Right renal pelvis (tissue), 4 donors: ENCODE measurements at regions not wholly inside any gene's neighbourhood (a gene's known extent, or its start where the extent isn't known, plus 50 kb on each side); places are given as distances from the start of the nearest gene placed in this dataset.

ENCODE experiments used
- DNase-seq, 4 donors: peaks; one replicate each; pipeline ENCODE4 v3.0.0-alpha.2; 2013; ENCODE audit warnings: low read depth in 4 of 4, low spot score in 3 of 4, missing footprints in 1 of 4

- no peak for DNase-seq
Observed at GRCh38 chr10:58995058-58995596, 181.3 kb upstream of the PHYHIPL start.

GRCh38 chr10:58996063-58996462, 180.4 kb upstream of the PHYHIPL start:
- DNase-seq: no peak

DNA sequence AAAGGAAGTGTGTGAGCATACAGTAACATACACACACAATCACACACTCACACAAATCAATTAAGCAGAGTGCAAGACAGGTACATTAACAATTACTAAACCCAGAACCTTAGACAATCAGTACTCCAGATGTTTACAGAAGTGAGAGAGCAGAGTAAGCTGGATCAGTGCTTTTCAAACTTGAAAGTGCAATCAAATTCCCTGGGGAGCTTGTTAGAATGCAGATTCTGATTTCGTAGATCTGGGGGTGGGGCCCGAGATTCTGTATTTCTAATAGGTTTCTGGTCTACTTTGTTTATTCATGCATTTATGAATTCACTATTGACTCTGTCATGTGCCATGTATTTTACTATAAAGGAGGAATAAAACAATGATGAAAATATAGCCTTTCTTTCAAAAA, 179.6 kb upstream of the PHYHIPL start:
- DNase-seq: no peak

DNA sequence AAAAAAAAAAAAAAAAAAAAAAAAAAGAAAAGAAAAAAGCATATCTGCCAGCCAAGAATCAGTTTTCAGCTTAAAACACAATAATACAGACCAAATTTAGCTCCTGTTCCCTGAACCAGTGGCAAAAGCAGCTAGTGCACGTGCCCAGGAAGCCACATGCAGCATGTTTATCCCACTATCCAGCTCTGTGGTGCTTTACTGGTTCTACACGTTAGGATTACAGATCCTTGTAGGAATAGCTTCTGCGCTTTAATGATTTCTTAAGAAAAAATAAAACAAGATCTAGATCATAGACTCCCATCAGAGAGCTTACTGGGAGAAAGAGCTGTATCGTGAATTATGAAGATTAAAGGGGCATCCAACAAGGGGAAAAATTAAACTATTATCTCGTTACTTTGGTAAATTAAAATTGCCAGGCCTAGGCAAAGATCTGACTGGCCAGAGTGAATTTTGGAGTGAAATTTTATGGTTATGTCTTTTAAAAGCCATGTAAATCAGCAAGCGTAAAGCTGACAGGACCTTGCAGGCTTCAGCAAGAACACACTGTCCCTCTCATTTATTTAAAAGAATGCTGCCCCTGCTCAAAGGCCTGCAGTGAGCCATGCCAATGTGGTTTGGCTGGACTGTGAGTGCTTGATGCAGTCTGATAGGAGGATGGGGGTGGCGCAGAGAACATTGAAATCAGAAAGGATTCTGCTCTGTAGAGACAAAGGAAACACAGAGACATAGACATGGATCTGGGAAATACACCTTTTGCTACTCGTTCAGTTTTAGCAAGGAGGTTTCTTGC, 177.3 kb upstream of the PHYHIPL start:
- no peak for DNase-seq

DNA sequence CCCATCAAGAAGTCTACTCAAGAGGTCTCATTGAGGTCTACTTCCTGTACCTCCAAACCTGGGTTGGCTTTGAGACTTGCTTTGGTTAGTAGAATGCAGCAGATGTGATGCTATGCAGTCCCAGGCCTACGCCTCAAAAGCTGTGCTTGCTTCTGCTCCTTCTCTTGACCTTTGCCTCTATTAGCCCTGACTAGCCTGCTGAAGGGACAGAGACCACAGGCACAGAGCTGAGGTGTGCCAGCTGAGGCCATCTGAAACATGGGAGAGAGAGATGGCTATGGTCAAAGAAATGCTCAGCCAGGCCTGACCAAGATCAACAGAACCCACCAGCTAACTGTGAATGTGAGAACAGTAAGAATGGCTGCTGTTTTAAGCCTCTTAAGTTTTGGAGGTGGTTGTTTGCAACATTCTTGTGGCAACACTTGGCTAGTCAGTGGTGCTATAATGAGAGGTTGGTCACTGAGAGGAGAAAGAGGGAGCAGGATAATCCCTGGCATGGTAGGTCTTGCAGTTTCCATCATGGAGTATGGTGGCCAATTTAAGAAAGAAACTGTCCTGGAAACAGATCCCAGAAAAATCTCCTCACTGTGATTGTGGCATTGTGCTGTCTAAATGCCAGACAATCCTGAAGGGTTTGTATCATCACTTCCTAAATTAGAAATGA, 176.1 kb upstream of the PHYHIPL start:
- no peak for DNase-seq

- no peak for DNase-seq
Observed at GRCh38 chr10:59002011-59002410, 174.4 kb upstream of the PHYHIPL start.

DNA sequence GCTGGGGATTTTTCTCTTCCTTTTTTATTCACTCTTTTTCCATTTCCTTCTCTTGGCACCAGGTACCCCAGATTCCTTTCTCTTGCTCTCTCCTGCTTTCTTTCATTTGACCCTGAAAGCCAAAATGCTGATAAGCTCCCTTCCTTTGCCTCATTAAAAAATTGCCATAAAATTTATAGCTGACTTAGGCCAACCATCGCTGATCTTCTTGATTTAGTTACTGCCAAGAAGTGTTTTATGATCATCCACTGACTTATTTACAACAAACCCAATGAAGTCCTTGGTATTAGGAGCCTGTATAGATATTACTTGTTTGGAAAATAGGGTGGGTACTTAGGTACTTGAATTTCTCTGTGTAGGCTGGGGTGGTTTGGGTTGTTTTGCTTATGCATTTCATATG, 173.2 kb upstream of the PHYHIPL start:
- DNase-seq: no peak

GRCh38 chr10:59004392-59004791, 172.1 kb upstream of the PHYHIPL start:
- no peak for DNase-seq

- peak in 1 of 4 donors; percentile 5 for DNase-seq
Observed at GRCh38 chr10:59006511-59007306, 169.7 kb upstream of the PHYHIPL start.

DNA sequence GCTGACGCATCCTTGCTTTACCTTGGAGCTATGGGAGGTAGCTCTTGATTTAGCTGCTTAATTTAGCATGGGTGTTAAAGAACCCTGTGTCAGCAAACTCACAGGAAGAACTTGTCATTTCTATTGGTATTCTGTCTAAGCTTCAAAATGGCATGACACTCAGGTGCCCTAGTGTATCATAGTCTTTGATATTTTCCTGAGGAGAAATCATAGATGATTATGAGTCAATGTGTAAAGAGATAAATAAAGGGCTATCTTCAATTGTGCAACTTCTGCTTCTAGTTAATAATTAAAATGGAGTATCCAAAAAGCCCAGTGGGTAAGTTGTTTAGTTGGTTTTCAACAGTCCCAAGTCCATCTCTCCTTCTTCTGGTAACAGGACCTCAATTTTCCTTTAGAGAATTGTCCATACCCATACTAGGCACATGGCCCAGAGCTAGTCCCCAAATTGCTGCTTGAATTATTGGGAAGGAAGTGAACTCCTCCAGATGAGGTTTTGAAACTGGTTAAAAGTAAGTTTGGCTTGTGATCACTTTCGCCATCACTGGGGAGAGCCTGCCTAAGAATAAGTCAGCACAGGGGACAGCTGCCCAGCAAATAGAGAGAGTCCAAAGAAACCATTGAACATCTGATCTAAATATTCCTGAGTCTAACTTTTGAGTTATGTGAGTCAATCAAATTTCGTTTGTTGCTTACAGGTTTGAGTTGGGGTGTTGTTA, 169.0 kb upstream of the PHYHIPL start:
- DNase-seq: no peak

DNA sequence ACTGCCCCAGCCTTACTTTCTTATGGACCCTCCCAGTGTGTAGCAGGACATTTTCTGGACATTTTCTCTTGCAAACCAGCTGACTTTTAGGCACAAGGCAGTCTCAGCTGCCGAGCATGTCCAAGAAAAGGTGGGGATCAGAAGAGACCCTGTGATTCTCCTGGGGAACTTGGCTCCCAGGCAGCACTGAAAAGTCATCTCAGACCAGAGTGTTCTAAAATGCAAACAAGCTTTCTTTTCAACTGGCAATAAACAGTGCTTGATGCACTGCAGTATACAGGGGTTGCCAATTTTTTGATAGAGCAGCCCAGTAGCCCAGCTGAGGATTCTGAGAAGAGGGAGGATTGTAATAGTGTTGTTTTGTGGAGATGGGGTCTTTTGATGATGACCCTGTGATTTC, 168.0 kb upstream of the PHYHIPL start:
- no peak for DNase-seq

DNA sequence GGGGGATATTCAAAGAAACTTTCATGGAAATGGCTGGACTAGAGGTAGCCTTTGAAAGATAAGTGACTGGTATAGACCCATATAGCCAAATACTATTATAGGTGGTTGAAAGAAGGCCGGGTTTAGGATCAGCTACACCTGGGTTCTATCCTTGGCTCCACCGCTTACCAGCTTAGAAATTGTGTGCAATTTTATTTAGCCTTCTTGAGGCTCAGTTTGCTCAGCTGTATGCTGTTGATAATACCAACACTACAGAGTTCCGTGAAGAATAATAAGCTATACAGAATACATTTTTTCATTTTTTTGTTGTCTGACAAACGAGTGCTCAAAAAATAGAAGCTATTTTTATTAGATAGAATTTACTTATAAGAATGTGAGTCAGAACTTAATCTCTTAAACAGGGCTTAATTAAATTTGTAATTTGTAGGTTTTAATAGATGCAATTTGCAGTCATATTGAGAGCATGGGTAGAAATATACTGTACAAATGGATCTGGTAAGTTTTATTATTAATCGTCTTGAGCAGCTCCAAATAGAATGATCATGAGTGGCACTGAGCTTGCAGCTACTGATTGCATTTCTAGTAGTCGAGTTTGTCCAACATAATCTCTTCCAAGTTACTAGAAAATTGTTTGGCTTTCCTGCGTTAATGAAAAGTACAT, 164.3 kb upstream of the PHYHIPL start:
- no peak for DNase-seq

- no peak for DNase-seq
Observed at GRCh38 chr10:59012839-59013238, 163.6 kb upstream of the PHYHIPL start.

DNA sequence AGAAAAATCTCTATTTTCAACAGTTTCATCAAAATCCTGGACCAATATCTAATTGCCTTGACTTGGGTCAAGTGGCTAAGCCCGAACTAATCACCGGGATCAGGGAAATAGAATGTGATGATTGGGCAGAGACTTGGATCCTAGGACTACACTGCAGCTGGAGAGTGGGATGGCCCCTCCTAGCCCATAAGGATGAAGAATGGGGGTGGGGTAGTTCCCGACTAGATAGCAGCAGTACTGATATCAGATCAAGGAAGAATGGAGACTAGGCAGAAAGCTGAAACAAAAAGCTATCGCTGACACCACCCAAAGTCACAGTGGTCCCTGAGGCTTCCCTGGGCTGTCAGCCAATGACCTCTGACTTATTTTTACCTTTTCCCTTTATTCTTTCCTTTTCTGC, 160.4 kb upstream of the PHYHIPL start:
- no peak for DNase-seq

DNA sequence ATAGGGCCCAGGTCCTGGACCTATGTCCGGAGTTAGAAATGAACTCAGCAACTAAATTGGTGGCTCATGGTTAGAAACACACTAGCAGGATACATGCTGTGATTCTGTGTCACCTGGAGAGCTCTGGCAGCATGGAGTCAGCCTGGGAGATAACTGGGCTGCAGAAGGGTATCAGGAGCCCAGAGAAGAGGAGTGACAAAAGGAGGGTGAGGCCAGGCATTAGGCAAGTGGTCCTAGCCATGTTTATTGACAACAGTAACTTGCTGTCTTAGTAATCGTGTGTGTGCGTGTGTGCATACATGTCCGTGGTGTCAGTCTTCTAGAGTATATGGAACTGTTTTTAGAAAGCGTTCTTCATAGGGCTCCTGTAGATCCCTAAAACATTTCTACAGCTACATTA, 157.5 kb upstream of the PHYHIPL start:
- DNase-seq: no peak

DNA sequence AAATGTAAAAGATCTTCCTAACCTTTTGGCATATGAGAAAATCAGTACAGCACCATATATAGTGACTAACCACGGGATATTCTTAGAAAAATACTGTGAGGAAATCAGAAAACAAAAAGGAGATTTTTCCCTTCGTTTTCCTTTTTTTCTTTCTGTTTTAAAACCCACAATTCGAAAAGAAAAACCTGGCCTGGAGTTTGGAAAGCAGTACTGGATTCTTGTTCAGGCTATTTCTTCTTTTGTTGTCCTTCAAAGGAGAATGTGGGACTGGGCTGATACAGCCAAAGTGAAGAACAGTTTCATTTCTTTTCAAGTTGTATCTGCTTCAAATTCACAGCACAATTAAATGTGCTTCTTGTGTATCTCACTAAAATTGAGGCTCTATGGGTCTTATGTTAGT, 156.8 kb upstream of the PHYHIPL start:
- DNase-seq: no peak

DNA sequence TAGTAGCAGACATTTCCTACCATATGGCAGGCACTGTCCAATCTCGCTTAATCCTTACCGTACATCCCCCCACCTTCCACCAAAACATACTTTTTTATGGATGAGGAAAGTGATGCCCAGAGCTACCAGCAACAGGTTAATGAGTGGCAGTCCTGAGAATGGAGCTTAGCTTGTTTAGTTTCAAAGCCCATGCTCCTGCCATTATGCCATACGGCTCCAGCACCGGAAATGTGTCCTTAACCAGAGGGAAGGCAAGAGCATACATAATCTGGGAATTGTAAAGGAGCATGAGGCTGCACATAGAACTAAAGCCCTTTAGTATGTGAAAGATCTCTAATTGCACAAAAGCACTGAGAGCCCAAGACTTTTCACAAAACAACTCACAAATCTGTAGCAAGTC, 155.9 kb upstream of the PHYHIPL start:
- no peak for DNase-seq

GRCh38 chr10:59025981-59026765, 150.3 kb upstream of the PHYHIPL start:
- no peak for DNase-seq

GRCh38 chr10:59027975-59028655, 148.3 kb upstream of the PHYHIPL start:
- DNase-seq: no peak
